OCI-LY1 (cell line): ENCODE measurements at regions not wholly inside any gene's neighbourhood (a gene's known extent, or its start where the extent isn't known, plus 50 kb on each side); places are given as distances from the start of the nearest gene placed in this dataset.

Experiments used
- H2AFZ ChIP-seq: fragments of 200-600 bp; sonication (generic), shearing (Covaris generic); 2 replicates; pipeline ENCODE4 v1.6.0; 2014; ENCODE audit warnings: antibody characterized with exemption, mild to moderate bottlenecking, low read length
- H3F3A ChIP-seq: fragments of 200-600 bp; sonication (generic), shearing (Covaris generic); 2 replicates; pipeline ENCODE4 v1.6.0; 2014; ENCODE audit warnings: mild to moderate bottlenecking, antibody characterized with exemption, low read length, moderate library complexity; ENCODE audit not compliant: insufficient read depth
- H3K27ac ChIP-seq: fragments of 200-600 bp; sonication (generic); 2 replicates; pipeline ENCODE4 v1.5.1; 2014; ENCODE audit warnings: low read length, mixed run types, mild to moderate bottlenecking, low read depth; ENCODE audit not compliant: poor library complexity, severe bottlenecking
- H3K27me3 ChIP-seq: fragments of 200-600 bp; sonication (generic); 2 replicates; pipeline ENCODE4 v1.6.0; 2014; ENCODE audit warnings: antibody characterized with exemption, mild to moderate bottlenecking, low read length, moderate library complexity; ENCODE audit not compliant: insufficient read depth
- H3K36me3 ChIP-seq: fragments of 200-600 bp; sonication (generic); 2 replicates; pipeline ENCODE4 v1.6.1; 2014; ENCODE audit warnings: mild to moderate bottlenecking, antibody characterized with exemption, low read length, moderate library complexity, mixed read lengths; ENCODE audit not compliant: insufficient read depth
- H3K4me1 ChIP-seq: fragments of 200-600 bp; sonication (generic); 2 replicates; pipeline ENCODE4 v1.5.1; 2014; ENCODE audit warnings: mild to moderate bottlenecking, low read length, moderate library complexity; ENCODE audit not compliant: insufficient read depth, severe bottlenecking
- H3K4me2 ChIP-seq: fragments of 200-600 bp; sonication (generic), shearing (Covaris generic); 2 replicates; pipeline ENCODE4 v1.6.1; 2014; ENCODE audit warnings: low read length
- H3K4me3 ChIP-seq: fragments of 200-600 bp; sonication (generic); 2 replicates; pipeline ENCODE4 v1.5.1; 2014; ENCODE audit warnings: low read length, low read depth, mild to moderate bottlenecking, mixed read lengths; ENCODE audit not compliant: poor library complexity, severe bottlenecking
- H3K79me2 ChIP-seq: fragments of 200-600 bp; shearing (Covaris generic); 2 replicates; pipeline ENCODE4 v1.6.1; 2016; ENCODE audit warnings: mixed run types, low read length, mixed read lengths; ENCODE audit not compliant: insufficient read depth
- H3K9ac ChIP-seq: fragments of 200-600 bp; sonication (generic), shearing (Covaris generic); 2 replicates; pipeline ENCODE4 v1.6.1; 2014; ENCODE audit warnings: mild to moderate bottlenecking, low read length, mixed read lengths
- H3K9me2 ChIP-seq: fragments of 200-600 bp; sonication (generic), shearing (Covaris generic); 2 replicates; pipeline ENCODE4 v1.6.1; 2014; ENCODE audit warnings: low read depth, mild to moderate bottlenecking, low read length, mixed read lengths
- H3K9me3 ChIP-seq: fragments of 200-600 bp; shearing (Covaris generic); 2 replicates; pipeline ENCODE4 v1.6.1; 2014; ENCODE audit warnings: low read length, mixed read lengths
- H4K20me1 ChIP-seq: fragments of 200-600 bp; sonication (generic), shearing (Covaris generic); 2 replicates; pipeline ENCODE4 v1.6.0; 2016; ENCODE audit warnings: mild to moderate bottlenecking, low read length; ENCODE audit not compliant: insufficient read depth
- EZH2 ChIP-seq: fragments of 200-600 bp; sonication (generic), shearing (Covaris generic); IDR thresholded peaks from 2 replicates; pipeline ENCODE4 v1.8.0; 2017; ENCODE audit warnings: borderline replicate concordance, mixed run types, mild to moderate bottlenecking, antibody characterized with exemption, low read length, moderate library complexity, mixed read lengths
- TF ChIP-seq, protein P1 (sequence below): fragments of 200-600 bp; sonication (generic), shearing (Covaris generic); IDR thresholded peaks from 2 replicates; pipeline ENCODE4 v1.5.1; 2017; ENCODE audit warnings: mild to moderate bottlenecking, antibody characterized with exemption, low read length, moderate library complexity, mixed read lengths

DNA sequence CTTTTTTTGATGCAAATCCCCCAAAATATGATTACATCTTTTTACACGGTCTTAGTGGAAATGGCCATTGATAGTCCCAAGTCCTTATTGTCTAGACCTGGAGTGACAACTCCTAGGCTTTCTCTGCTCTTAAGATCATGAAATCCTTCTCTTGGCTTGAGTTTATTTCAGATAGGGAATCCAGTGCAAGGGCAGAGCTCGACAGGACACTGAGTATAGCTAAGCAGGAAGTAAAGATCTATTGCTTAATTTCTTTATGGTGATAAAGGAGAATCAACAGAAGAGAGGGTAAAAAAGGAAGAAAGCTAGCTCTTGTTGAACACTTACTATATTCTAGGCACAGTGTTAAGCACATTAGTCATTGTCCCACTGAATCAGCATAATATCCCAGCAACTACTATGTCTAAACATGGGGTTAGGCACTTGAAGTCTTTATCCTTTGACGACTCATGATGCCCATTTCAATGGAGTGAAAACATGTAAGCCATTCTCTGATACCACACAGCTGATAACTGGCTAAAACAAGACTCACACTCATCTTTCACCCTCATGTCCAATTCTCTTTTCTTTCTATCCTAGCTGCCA lies 74.1 kb upstream of the LRATD1 start:
- Histone ChIP-seq H3K4me1 (no peaks in the 10 kb centered on the region), H3K9ac (no peak overlapping the region), H3K4me2 (no peak overlapping the region), H3K27ac (no peak overlapping the region), H3K36me3 (no peaks in the 10 kb centered on the region), H3K27me3 (no peaks in the 10 kb centered on the region), H2AFZ (no peak overlapping the region), H3K4me3 (no peak overlapping the region), H3K9me3 (no peaks in the 10 kb centered on the region), H4K20me1 (no peaks in the 10 kb centered on the region), H3K9me2 (no peaks in the 10 kb centered on the region), H3K79me2 (no peaks in the 10 kb centered on the region), H3F3A (no peaks in the 10 kb centered on the region)
- TF ChIP-seq, protein P1, sequence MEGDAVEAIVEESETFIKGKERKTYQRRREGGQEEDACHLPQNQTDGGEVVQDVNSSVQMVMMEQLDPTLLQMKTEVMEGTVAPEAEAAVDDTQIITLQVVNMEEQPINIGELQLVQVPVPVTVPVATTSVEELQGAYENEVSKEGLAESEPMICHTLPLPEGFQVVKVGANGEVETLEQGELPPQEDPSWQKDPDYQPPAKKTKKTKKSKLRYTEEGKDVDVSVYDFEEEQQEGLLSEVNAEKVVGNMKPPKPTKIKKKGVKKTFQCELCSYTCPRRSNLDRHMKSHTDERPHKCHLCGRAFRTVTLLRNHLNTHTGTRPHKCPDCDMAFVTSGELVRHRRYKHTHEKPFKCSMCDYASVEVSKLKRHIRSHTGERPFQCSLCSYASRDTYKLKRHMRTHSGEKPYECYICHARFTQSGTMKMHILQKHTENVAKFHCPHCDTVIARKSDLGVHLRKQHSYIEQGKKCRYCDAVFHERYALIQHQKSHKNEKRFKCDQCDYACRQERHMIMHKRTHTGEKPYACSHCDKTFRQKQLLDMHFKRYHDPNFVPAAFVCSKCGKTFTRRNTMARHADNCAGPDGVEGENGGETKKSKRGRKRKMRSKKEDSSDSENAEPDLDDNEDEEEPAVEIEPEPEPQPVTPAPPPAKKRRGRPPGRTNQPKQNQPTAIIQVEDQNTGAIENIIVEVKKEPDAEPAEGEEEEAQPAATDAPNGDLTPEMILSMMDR, result no peak
- TF ChIP-seq EZH2, result no peak

GRCh38 chr2:14560716-14561115 lies 71.8 kb upstream of the LRATD1 start:
- Histone ChIP-seq H3F3A (no peaks in the 10 kb centered on the region), H3K9me2 (no peaks in the 10 kb centered on the region), H3K4me2 (no peak overlapping the region), H3K4me3 (no peak overlapping the region), H3K27ac (no peak overlapping the region), H3K9ac (no peak overlapping the region), H3K79me2 (no peaks in the 10 kb centered on the region), H3K9me3 (no peaks in the 10 kb centered on the region), H2AFZ (no peak overlapping the region), H3K36me3 (no peaks in the 10 kb centered on the region), H4K20me1 (no peaks in the 10 kb centered on the region), H3K27me3 (no peaks in the 10 kb centered on the region), H3K4me1 (no peaks in the 10 kb centered on the region)
- no peak for TF ChIP-seq EZH2
- TF ChIP-seq, protein P1, result no peak

- Histone ChIP-seq H3K79me2 (no peaks in the 10 kb centered on the region), H3K4me3 (no peak overlapping the region), H3K36me3 (no peaks in the 10 kb centered on the region), H3K9me3 (no peaks in the 10 kb centered on the region), H3K4me1 (no peaks in the 10 kb centered on the region), H3K4me2 (no peak overlapping the region), H3F3A (no peaks in the 10 kb centered on the region), H3K27me3 (no peaks in the 10 kb centered on the region), H3K27ac (no peak overlapping the region), H4K20me1 (no peaks in the 10 kb centered on the region), H2AFZ (no peak overlapping the region), H3K9ac (no peak overlapping the region), H3K9me2 (no peaks in the 10 kb centered on the region)
- TF ChIP-seq, protein P1, result no peak
- no peak for TF ChIP-seq EZH2
Observed at GRCh38 chr2:14563324-14563723, 69.2 kb upstream of the LRATD1 start.
